ENCODE measurements at regions not wholly inside any gene's neighbourhood (a gene's known extent, or its start where the extent isn't known, plus 50 kb on each side); places are given as distances from the start of the nearest gene placed in this dataset.

DNA sequence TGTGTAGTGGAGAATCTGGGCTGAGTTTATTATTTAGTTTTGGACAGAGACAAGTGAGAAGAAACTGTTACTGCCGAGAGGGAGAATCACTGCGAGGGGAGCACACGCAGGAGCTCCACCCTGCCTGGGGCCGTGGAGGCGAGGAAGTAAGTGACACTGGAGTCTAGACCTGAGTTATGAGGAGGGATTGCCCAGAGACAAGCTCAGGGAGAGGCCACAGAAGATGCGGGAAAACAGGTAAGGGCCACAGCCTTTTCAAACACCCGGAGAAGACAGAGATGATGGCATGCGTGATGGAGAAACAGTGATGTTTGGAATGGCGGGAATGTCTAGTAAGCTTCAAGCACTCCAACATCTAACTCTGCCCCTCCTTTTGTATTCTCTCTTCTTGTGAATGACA is 84.1 kb downstream of the TNFSF11 start:
- DNase-seq, result no peak

GRCh38 chr13:42660333-42660965 is 86.5 kb downstream of the TNFSF11 start:
- no peak for DNase-seq

DNA sequence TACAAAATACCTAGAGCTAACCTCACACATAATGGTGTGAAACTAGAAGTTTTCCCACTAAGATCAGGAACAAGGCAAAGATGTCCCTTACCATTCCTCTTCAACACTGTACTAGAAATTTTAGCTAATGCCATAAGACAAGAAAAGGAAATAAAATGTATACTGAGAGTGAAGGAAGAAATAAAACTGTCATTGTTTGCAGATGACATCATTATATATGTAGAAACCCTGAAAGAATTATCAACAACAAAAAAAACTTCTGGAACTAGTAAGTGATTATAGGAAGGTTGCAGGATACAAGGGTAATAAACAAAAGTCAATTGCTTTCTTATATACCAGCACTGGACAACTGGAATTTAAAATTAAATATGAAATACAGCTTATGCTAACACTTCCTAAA is 93.7 kb downstream of the TNFSF11 start:
- no peak for DNase-seq

DNA sequence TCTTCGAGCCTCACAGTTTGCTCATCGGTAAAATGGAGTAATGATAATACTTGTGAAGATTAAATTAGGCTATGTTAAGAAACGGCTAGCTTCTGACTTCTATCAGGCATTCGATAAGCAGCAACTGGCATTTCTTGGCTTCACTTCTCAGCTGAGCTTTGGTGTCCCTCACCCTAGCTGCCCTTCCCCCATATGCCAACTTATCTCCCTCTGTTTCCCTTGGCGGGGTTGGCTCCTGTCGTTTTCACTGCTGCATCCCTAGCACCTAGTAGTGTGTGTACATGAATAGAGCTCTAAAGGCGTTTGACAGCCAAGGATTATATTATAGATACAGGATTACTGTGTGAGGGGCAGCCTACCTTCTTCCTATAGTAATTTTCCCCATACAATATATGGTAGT is 97.5 kb downstream of the TNFSF11 start:
- no peak for DNase-seq

DNA sequence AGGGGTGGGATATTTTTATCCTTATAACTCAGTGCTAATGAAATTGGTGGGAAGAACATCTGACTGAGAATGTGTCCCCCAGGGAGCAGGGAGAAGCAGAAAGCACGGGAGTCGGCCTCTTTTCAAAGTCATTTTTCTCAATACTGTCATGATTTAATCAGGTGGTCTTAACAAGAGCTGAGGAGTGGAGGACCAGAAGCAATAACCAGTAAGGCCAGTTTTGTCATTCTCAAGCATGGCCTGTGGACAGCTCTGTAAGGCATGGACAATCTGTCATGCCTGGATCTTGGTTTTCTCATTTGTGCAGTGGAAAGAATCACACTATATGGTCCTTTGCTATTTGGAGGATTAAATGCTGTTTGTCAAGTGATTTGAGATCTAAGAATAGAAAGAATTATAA is 99.7 kb downstream of the TNFSF11 start:
- DNase-seq, result no peak

GRCh38 chr13:42680748-42681147 is 100.6 kb upstream of the FAM216B start:
- DNase-seq, result no peak

GRCh38 chr13:42681326-42682100 is 99.9 kb upstream of the FAM216B start:
- DNase-seq, result no peak

DNA sequence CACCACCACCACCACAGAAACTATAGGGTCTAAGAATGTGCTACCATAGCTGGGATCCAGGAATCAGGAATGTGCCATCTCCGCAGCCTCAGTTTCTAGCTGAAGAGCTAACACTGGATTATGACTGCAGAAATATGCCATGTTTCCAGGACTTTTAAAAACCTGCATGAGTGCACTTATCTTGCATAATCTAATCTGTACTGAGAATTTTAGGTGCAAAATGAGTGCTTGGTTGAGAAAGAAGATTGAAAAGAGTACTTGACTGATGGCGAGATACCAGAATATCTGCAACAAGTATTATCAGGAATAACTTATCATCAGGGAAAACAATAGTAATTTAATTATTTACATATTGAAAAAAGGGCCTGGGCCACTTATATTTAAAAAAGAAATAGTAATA is 97.2 kb upstream of the FAM216B start:
- no peak for DNase-seq

DNA sequence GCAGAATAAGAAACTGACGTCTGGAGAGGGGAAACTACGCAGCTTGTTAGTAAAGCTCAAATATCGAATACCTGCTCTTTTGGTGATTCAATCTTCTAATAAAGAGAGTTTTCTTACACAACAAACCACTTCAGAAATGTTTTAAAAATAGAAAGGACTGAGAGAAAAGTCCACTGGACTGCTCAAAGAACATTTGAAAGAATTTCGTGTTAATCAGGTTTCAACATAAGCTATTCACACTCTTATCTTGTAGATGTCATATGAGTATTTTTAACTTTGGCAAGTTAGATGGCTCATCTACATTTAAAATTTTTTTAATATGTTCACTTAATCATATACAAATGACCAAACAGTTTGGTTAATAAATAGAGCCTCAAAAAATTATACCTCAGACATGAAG is 95.6 kb upstream of the FAM216B start:
- DNase-seq, result no peak

DNA sequence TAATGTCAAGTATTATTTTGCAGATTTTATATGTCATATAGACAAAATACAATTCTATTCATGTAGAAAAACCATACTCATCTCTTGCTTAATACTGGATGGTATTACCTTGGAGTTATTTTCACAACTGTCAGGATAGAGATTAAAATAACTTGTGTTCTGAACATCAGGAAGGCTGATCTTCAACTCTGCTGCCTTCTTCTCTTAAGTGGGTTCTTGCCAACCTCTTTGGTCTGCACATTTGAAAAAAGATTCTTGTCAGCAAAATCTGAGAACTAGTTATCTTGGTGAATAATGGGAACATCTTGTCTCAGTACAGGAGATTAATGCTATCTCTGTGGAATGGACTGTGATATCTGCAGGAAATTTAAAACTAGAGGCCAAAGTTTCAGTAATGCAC is 95.2 kb upstream of the FAM216B start:
- no peak for DNase-seq

DNA sequence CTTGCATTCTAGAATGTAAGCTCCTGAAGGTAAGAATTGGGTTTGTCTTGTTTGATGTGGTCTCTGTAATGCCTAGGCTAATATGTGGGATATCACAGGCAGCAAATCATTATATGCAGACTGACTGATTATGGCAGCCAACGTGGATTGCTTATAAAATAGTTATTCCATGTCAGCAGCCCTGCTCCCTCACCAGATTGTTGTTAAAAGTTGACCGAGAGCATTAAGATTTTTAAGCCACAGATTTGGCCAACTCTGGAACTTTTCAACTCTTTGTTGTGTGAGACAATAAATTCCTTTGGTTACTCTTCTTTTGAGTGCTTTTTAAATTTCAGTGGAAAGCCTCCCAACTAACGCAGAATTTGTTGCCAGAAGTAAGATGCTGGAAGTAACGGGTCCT is 92.6 kb upstream of the FAM216B start:
- no peak for DNase-seq

- no peak for DNase-seq
Observed at GRCh38 chr13:42696191-42696590, 85.2 kb upstream of the FAM216B start.

DNA sequence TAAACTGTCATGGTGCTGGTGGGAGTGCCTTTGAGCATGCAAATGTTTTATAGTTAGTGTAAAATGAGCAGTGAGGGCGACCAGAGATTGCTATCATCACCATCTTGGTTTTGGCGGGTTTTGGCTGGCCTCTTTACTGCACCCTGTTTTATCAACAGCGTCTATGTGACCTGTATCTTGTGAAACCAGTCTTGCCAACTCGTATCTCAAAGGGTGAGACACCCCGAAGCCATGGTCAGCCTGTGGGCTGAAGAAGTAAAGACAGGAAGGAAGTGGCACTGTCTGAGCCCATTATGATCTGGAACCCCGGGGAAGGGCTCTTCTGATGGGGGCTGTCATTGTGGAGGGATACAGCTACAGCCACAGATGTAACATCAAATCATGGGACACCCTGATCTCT is 81.5 kb upstream of the FAM216B start:
- DNase-seq, result no peak

- no peak for DNase-seq
Observed at GRCh38 chr13:42702716-42703115, 78.7 kb upstream of the FAM216B start.

DNA sequence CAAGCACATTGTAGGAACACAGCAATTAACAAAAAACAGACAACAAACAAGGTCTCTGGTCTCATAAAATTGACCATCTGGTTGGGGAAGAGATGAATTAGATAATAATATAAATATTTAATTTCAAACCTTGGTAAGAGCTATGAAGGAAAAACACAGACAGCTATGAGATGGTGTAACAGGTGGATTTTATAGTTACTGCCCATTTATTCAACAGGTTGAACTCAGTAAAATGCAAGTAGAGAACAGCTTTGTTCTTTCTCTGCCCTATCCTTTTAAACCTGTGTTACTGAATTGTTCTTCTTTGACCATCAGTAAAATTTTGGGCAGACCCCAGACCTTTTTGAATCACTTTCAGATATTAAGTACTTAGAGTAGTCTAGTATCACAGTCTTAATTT is 77.6 kb upstream of the FAM216B start:
- no peak for DNase-seq

GRCh38 chr13:42706286-42706685 is 75.1 kb upstream of the FAM216B start:
- DNase-seq, result no peak

GRCh38 chr13:42707048-42707447 is 74.3 kb upstream of the FAM216B start:
- DNase-seq, result no peak

- no peak for DNase-seq
Observed at GRCh38 chr13:42707586-42707985, 73.8 kb upstream of the FAM216B start.

DNA sequence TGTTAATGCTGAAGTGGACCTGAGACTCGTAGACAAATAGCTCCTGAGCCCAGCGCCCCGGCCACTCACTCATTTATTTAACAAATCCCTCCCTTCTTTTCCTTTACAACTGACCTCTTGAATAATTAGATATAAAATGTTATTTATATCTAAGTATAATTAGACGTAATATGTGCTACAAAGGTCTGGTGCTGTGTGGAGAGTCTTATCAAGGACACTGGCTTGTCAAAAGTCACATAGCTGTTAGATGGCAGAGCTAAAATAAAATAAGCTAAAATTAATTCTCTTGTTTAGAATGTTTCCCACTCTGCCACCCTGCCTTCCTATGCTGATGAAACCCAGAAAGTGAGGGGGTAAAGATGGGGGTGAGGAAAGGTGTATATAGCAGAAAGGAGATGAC is 73.0 kb upstream of the FAM216B start:
- no peak for DNase-seq

GRCh38 chr13:42709276-42709675 is 72.1 kb upstream of the FAM216B start:
- DNase-seq, result no peak

DNA sequence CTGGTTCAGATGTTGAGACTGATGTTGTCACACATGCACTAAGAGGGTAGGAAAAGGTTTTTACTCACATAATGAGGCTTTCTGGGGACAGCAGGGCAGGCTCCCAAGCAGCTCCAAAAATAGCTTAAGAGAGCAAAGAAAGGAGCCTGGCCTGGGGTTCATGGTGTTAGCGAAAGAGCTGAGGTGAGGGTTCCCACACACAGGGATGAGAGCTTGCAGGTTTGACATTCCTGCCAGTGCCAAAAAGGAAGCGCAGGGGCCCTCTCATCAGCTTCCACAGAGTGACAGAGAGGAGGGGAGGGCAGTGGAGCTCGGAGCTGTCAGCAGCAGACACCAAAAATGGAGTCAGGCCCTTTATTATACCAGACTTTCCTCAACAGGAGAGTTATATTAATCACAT is 65.5 kb upstream of the FAM216B start:
- no peak for DNase-seq

GRCh38 chr13:42717176-42717575 is 64.2 kb upstream of the FAM216B start:
- no peak for DNase-seq

- peak; percentile 32 for DNase-seq
Observed at GRCh38 chr13:42720113-42720857, 61.1 kb upstream of the FAM216B start.

DNA sequence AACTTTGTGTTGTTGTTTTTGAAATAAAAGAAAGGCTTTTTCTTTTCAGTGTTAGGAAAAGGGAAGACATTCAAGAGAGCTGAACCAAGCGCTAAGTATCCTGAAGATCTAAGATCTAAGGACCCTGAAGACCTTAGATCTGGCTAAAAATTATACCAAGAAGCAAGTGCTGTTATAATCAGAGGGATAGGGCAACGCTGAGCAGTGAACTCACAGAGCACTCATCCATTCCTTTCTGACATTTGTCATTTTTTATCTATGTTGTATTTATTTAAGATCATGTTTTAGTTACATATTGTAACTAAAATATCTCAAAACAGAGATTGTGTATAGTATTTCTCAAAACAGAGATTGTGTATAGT is 60.5 kb upstream of the FAM216B start:
- DNase-seq, result no peak

Data from stimulated activated CD4-positive, alpha-beta T cell treated with anti-CD3 and anti-CD28 coated beads, Interleukin-1b, Interleukin-23, amount 100 ng/mL, for 48 hours (primary cell).